ENCODE measurements at regions not wholly inside any gene's neighbourhood (a gene's known extent, or its start where the extent isn't known, plus 50 kb on each side); places are given as distances from the start of the nearest gene placed in this dataset.
"Not testable (repeated sequence)": the region's sequence is repeated elsewhere in the genome, so short reads cannot be mapped to it uniquely, and the experiment has no call there.

DNA sequence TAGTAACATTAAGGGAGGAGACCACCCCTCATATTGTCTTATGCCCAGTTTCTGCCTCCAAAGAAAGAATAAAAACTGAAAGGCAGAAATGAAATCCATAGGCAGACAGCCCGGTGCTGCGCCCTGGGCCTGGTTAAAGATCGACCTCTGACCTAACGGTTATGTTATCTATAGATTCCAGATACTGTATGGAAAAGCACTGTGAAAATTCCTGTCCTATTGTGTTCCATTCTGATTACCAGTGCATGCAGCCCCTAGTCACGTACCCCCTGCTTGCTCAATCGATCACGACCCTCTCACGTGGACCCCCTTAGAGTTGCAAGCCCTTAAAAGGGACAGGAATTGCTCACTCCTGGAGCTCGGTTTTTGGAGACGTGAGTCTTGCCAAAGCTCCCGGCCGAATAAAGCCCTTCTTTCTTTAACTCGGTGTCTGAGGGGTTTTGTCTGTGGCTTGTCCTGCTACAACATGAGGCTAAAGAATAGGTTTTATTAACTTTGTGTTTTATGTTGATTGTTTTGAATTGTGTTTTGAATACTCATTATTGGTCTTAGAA is 121.4 kb upstream of the XIRP2 start:
- not testable (repeated sequence) for H3K4me1 Mint-ChIP-seq; H3K36me3 Mint-ChIP-seq; H3K27me3 Mint-ChIP-seq (ENCODE audit: low read depth in 3 of 3); DNase-seq; H3K4me3 Mint-ChIP-seq; H3K27ac Mint-ChIP-seq
- H3K9me3 Mint-ChIP-seq, result peaks cover 15 to 30% (median 18%) of the 10 kb centered on the region in 6 donors

GRCh38 chr2:166766220-166766619 is 122.1 kb upstream of the XIRP2 start:
- H3K9me3 Mint-ChIP-seq, result peaks cover 13 to 34% (median 18%) of the 10 kb centered on the region in 6 donors
- no peaks in the 10 kb centered on the region for H3K4me1 Mint-ChIP-seq
- no peak overlapping the region for H3K4me3 Mint-ChIP-seq
- peaks cover 0 to 3% (median 0%) of the 10 kb centered on the region in 3 donors for H3K27me3 Mint-ChIP-seq (ENCODE audit: low read depth in 3 of 3)
- peaks cover 0 to 4% (median 0%) of the 10 kb centered on the region in 3 donors for H3K36me3 Mint-ChIP-seq
- H3K27ac Mint-ChIP-seq, result no peak overlapping the region
- no peak for DNase-seq

DNA sequence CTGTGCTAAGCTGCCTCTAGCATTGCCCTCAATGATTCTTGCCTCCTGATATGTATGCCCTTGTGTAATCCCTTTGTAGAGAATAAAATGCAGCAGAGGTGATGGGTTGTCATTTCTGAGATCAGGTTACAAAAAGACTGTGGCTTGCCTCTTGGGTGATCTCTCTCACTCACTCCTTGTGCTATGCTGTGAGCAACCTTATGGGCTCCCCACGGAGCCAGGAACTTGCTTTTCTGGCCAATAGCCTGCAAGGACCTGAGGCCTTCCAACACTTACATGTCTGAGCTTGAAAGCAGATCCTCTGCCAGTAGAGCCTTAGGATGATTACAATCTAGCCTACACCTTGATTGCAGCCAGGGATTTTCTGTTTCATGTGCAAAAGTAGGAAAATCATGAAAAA is 123.1 kb upstream of the XIRP2 start:
- H3K9me3 Mint-ChIP-seq, result peaks cover 8 to 29% (median 17%) of the 10 kb centered on the region in 6 donors
- no peak overlapping the region for H3K27ac Mint-ChIP-seq
- no peak overlapping the region for H3K4me3 Mint-ChIP-seq
- DNase-seq, result no peak
- H3K4me1 Mint-ChIP-seq, result no peaks in the 10 kb centered on the region
- no peaks in the 10 kb centered on the region for H3K36me3 Mint-ChIP-seq
- H3K27me3 Mint-ChIP-seq (ENCODE audit: low read depth in 3 of 3), result peaks cover 0 to 3% (median 0%) of the 10 kb centered on the region in 3 donors

- Mint-ChIP-seq H3K27me3 (ENCODE audit: low read depth in 3 of 3) (peaks cover 0 to 3% (median 0%) of the 10 kb centered on the region in 3 donors), H3K36me3 (no peaks in the 10 kb centered on the region), H3K4me1 (no peaks in the 10 kb centered on the region), H3K27ac (no peak overlapping the region), H3K4me3 (no peak overlapping the region), H3K9me3 (peaks cover 8 to 24% (median 16%) of the 10 kb centered on the region in 6 donors)
- no peak for DNase-seq
Observed at GRCh38 chr2:166764702-166765101, 123.6 kb upstream of the XIRP2 start.

GRCh38 chr2:166764216-166764615 is 124.1 kb upstream of the XIRP2 start:
- Mint-ChIP-seq H3K9me3 (peaks cover 5 to 21% (median 14%) of the 10 kb centered on the region in 6 donors), H3K27ac (no peak overlapping the region)

GRCh38 chr2:166762746-166763145 is 125.5 kb upstream of the XIRP2 start:
- no peaks in the 10 kb centered on the region for H3K36me3 Mint-ChIP-seq
- no peak overlapping the region for H3K27ac Mint-ChIP-seq
- no peaks in the 10 kb centered on the region for H3K4me1 Mint-ChIP-seq
- peaks cover 0 to 1% (median 0%) of the 10 kb centered on the region in 3 donors for H3K27me3 Mint-ChIP-seq (ENCODE audit: low read depth in 3 of 3)
- no peak overlapping the region for H3K4me3 Mint-ChIP-seq
- H3K9me3 Mint-ChIP-seq, result peaks cover 0 to 14% (median 10%) of the 10 kb centered on the region in 6 donors
- no peak for DNase-seq

More at GRCh38 chr2:166764216-166764615, 124.1 kb upstream of the XIRP2 start:
- Mint-ChIP-seq H3K36me3 (no peaks in the 10 kb centered on the region), H3K4me1 (no peaks in the 10 kb centered on the region), H3K27me3 (ENCODE audit: low read depth in 3 of 3) (peaks cover 0 to 1% (median 0%) of the 10 kb centered on the region in 3 donors), H3K4me3 (no peak overlapping the region)
- DNase-seq, result no peak

GRCh38 chr2:166758956-166759355 is 129.3 kb upstream of the XIRP2 start:
- H3K27ac Mint-ChIP-seq, result no peak overlapping the region

GRCh38 chr2:166750624-166751023 is 137.7 kb upstream of the XIRP2 start:
- H3K4me3 Mint-ChIP-seq, result no peak overlapping the region
- H3K9me3 Mint-ChIP-seq, result peaks cover 2 to 26% (median 9%) of the 10 kb centered on the region in 6 donors

More at GRCh38 chr2:166758956-166759355, 129.3 kb upstream of the XIRP2 start:
- Mint-ChIP-seq H3K4me3 (no peak overlapping the region), H3K27me3 (ENCODE audit: low read depth in 3 of 3) (no peaks in the 10 kb centered on the region), H3K36me3 (no peaks in the 10 kb centered on the region), H3K9me3 (peaks cover 0 to 17% (median 6%) of the 10 kb centered on the region in 6 donors), H3K4me1 (no peaks in the 10 kb centered on the region)
- DNase-seq, result no peak

GRCh38 chr2:166744117-166744516 is 144.2 kb upstream of the XIRP2 start:
- H3K36me3 Mint-ChIP-seq; DNase-seq; H3K27me3 Mint-ChIP-seq (ENCODE audit: low read depth in 3 of 3); H3K27ac Mint-ChIP-seq; H3K4me3 Mint-ChIP-seq; H3K4me1 Mint-ChIP-seq: not testable (repeated sequence)
- H3K9me3 Mint-ChIP-seq, result peaks cover 14 to 65% (median 47%) of the 10 kb centered on the region in 6 donors

More at GRCh38 chr2:166750624-166751023, 137.7 kb upstream of the XIRP2 start:
- H3K36me3 Mint-ChIP-seq, result no peaks in the 10 kb centered on the region
- no peaks in the 10 kb centered on the region for H3K4me1 Mint-ChIP-seq
- DNase-seq, result no peak
- H3K27me3 Mint-ChIP-seq (ENCODE audit: low read depth in 3 of 3), result no peaks in the 10 kb centered on the region
- no peak overlapping the region for H3K27ac Mint-ChIP-seq

DNA sequence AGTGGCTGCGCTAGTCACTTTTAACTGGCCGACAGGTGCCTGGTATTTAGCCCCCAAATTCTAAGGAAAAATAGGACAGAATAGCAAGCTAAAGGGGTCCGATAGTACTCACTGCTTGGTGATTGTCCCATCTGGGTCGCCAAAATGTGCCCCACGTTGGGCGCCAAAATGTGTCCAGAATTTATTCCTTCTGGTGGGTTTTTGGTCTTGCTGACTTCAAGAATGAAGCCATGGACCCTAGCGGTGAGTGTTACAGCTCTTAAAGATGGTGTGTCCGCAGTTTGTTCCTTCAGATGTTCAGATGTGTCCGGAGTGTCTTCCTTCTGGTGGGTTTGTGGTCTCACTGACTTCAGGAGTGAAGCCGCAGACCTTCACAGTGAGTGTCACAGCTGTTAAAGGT is 144.8 kb upstream of the XIRP2 start:
- H3K9me3 Mint-ChIP-seq, result peaks cover 13 to 65% (median 47%) of the 10 kb centered on the region in 6 donors
- not testable (repeated sequence) for H3K4me3 Mint-ChIP-seq; H3K4me1 Mint-ChIP-seq; H3K27me3 Mint-ChIP-seq (ENCODE audit: low read depth in 3 of 3); DNase-seq; H3K36me3 Mint-ChIP-seq; H3K27ac Mint-ChIP-seq

DNA sequence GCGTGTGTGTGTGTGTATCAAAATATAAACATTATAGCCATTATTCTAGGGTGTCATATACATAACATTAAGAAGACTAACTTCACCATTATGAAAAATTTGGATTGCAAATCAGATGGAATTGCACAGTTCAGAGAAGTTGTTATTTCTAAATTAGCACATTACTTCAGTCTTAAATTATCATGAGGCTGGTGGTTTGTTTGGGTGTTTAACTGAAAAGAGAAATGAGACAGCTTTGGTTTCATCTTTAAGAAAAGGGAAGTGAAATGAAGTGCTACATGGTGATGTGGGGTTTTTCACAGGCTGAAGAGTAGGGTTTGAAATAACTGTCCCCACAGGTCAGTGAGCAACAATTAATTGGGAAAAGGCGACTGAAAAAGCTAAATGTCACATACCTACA is 161.2 kb upstream of the XIRP2 start:
- Mint-ChIP-seq H3K4me3 (no peak overlapping the region), H3K27me3 (ENCODE audit: low read depth in 3 of 3) (peaks cover 0 to 2% (median 0%) of the 10 kb centered on the region in 3 donors), H3K4me1 (no peaks in the 10 kb centered on the region), H3K9me3 (peaks cover 21 to 47% (median 27%) of the 10 kb centered on the region in 6 donors), H3K36me3 (no peaks in the 10 kb centered on the region), H3K27ac (no peak overlapping the region)
- no peak for DNase-seq

- no peaks in the 10 kb centered on the region for H3K4me1 Mint-ChIP-seq
- peaks cover 0 to 2% (median 0%) of the 10 kb centered on the region in 3 donors for H3K27me3 Mint-ChIP-seq (ENCODE audit: low read depth in 3 of 3)
- DNase-seq, result no peak
- peaks cover 21 to 50% (median 30%) of the 10 kb centered on the region in 6 donors for H3K9me3 Mint-ChIP-seq
- H3K27ac Mint-ChIP-seq, result no peak overlapping the region
- no peaks in the 10 kb centered on the region for H3K36me3 Mint-ChIP-seq
- H3K4me3 Mint-ChIP-seq, result no peak overlapping the region
Observed at GRCh38 chr2:166725927-166726924, 162.1 kb upstream of the XIRP2 start.

DNA sequence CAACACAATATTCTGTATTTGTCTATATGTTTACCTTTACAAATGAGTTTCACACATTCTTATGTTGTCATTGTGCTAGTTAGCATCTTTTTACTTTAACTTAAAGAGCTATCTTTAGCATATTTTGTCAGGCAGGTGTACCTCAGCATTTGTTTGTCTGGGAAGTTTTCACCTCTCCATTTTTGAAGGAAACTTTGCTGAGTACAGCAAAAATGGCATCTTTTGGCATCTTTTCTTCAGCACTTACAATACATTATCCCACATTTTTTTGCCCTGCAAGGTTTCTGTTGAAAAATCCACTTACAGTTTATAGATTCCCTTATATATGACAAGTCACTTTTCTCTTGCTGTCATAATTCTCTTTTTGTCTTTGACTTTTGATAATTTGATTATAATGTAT is 171.3 kb upstream of the XIRP2 start:
- no peak overlapping the region for H3K27ac Mint-ChIP-seq
- H3K36me3 Mint-ChIP-seq, result no peaks in the 10 kb centered on the region
- H3K4me1 Mint-ChIP-seq, result no peaks in the 10 kb centered on the region
- peaks cover 0 to 1% (median 0%) of the 10 kb centered on the region in 3 donors for H3K27me3 Mint-ChIP-seq (ENCODE audit: low read depth in 3 of 3)
- peaks cover 8 to 34% (median 19%) of the 10 kb centered on the region in 6 donors for H3K9me3 Mint-ChIP-seq
- DNase-seq, result no peak
- H3K4me3 Mint-ChIP-seq, result no peak overlapping the region

- no peak overlapping the region for H3K27ac Mint-ChIP-seq
- H3K9me3 Mint-ChIP-seq, result peaks cover 0 to 11% (median under 1%) of the 10 kb centered on the region in 6 donors
- H3K27me3 Mint-ChIP-seq (ENCODE audit: low read depth in 3 of 3), result no peaks in the 10 kb centered on the region
- H3K36me3 Mint-ChIP-seq, result no peaks in the 10 kb centered on the region
- H3K4me3 Mint-ChIP-seq, result no peak overlapping the region
- no peak for DNase-seq
- no peaks in the 10 kb centered on the region for H3K4me1 Mint-ChIP-seq
Observed at GRCh38 chr2:166700079-166700478, 188.2 kb upstream of the XIRP2 start.

All from immature natural killer cell (primary cell).